ACC112 (cell line): ENCODE measurements at regions not wholly inside any gene's neighbourhood (a gene's known extent, or its start where the extent isn't known, plus 50 kb on each side); places are given as distances from the start of the nearest gene placed in this dataset.
"Not testable (repeated sequence)": the region's sequence is repeated elsewhere in the genome, so short reads cannot be mapped to it uniquely, and the experiment has no call there.

Source experiments
- H2AFZ ChIP-seq: fragments of 200-600 bp; sonication (generic); one replicate; pipeline ENCODE4 v1.6.0; 2017; ENCODE audit warnings: antibody characterized with exemption, low read length; ENCODE audit not compliant: unreplicated experiment
- H3K27ac ChIP-seq: fragments of 200-600 bp; sonication (generic); 2 replicates; pipeline ENCODE4 v1.5.1; 2014; ENCODE audit warnings: low read depth, mild to moderate bottlenecking, antibody characterized with exemption, low read length, moderate library complexity
- H3K27me3 ChIP-seq: fragments of 200-600 bp; sonication (generic); 2 replicates; pipeline ENCODE4 v1.6.1; 2014; ENCODE audit warnings: mild to moderate bottlenecking, antibody characterized with exemption, low read length, moderate library complexity, mixed read lengths; ENCODE audit not compliant: insufficient read depth
- H3K36me3 ChIP-seq: fragments of 200-600 bp; sonication (generic); 2 replicates; pipeline ENCODE4 v1.6.1; 2016; ENCODE audit warnings: mild to moderate bottlenecking, antibody characterized with exemption, low read length, moderate library complexity, mixed read lengths; ENCODE audit not compliant: insufficient read depth
- H3K4me1 ChIP-seq: fragments of 200-600 bp; sonication (generic); one replicate; pipeline ENCODE4 v1.6.1; 2016; ENCODE audit warnings: low read length, mixed read lengths; ENCODE audit not compliant: insufficient read depth, unreplicated experiment, control insufficient read depth
- H3K4me3 ChIP-seq: fragments of 200-600 bp; sonication (generic); 2 replicates; pipeline ENCODE4 v1.5.1; 2014; ENCODE audit warnings: mild to moderate bottlenecking, low read depth, low read length
- H3K79me2 ChIP-seq: fragments of 200-600 bp; sonication (generic); one replicate; pipeline ENCODE4 v1.6.0; 2016; ENCODE audit warnings: low read length; ENCODE audit not compliant: control insufficient read depth, unreplicated experiment, insufficient read depth

- Histone ChIP-seq H3K4me1 (no peaks in the 10 kb centered on the region), H3K79me2 (no peaks in the 10 kb centered on the region), H3K27ac (no peak overlapping the region), H3K27me3 (0 out of 2 replicates have a peak, but pooled peaks cover 4% of the 10 kb centered on the region), H2AFZ (no peak overlapping the region), H3K4me3 (no peak overlapping the region), H3K36me3 (no peaks in the 10 kb centered on the region)
These were observed 244.4 kb downstream of the HS3ST3B1 start for GRCh38 chr17:14545156-14545906.

- Histone ChIP-seq H3K27ac (no peak overlapping the region), H3K36me3 (no peaks in the 10 kb centered on the region), H2AFZ (no peak overlapping the region), H3K79me2 (no peaks in the 10 kb centered on the region), H3K4me1 (no peaks in the 10 kb centered on the region), H3K4me3 (no peak overlapping the region), H3K27me3 (0 out of 2 replicates have a peak, but pooled peaks cover 8% of the 10 kb centered on the region)
These were observed 240.8 kb downstream of the HS3ST3B1 start for GRCh38 chr17:14541714-14542113.

GRCh38 chr17:14539801-14540200 is 238.9 kb downstream of the HS3ST3B1 start:
- H3K27me3 ChIP-seq: 0 out of 2 replicates have a peak, but pooled peaks cover 8% of the 10 kb centered on the region
- H3K4me3 ChIP-seq: no peak overlapping the region
- no peaks in the 10 kb centered on the region for H3K4me1 ChIP-seq
- no peaks in the 10 kb centered on the region for H3K36me3 ChIP-seq
- no peaks in the 10 kb centered on the region for H3K79me2 ChIP-seq
- no peak overlapping the region for H2AFZ ChIP-seq
- no peak overlapping the region for H3K27ac ChIP-seq

- H3K4me1 ChIP-seq, H3K27ac ChIP-seq, H3K79me2 ChIP-seq, H3K4me3 ChIP-seq, H3K36me3 ChIP-seq, H2AFZ ChIP-seq, H3K27me3 ChIP-seq: not testable (repeated sequence)
These were observed 231.4 kb downstream of the HS3ST3B1 start for GRCh38 chr17:14532242-14532641.

- Histone ChIP-seq H3K27me3 (no peaks in the 10 kb centered on the region), H3K4me1 (no peaks in the 10 kb centered on the region), H3K36me3 (no peaks in the 10 kb centered on the region), H3K79me2 (no peaks in the 10 kb centered on the region), H3K27ac (no peak overlapping the region), H2AFZ (no peak overlapping the region), H3K4me3 (no peak overlapping the region)
These were observed 224.9 kb downstream of the HS3ST3B1 start for GRCh38 chr17:14525551-14526455.

GRCh38 chr17:14522795-14523387 is 222.0 kb downstream of the HS3ST3B1 start:
- H3K36me3 ChIP-seq: no peaks in the 10 kb centered on the region
- H2AFZ ChIP-seq: no peak overlapping the region

GRCh38 chr17:14518919-14519318 is 218.0 kb downstream of the HS3ST3B1 start:
- H2AFZ ChIP-seq, H3K27me3 ChIP-seq, H3K27ac ChIP-seq, H3K36me3 ChIP-seq, H3K4me3 ChIP-seq, H3K79me2 ChIP-seq, H3K4me1 ChIP-seq: not testable (repeated sequence)

More at GRCh38 chr17:14522795-14523387, 222.0 kb downstream of the HS3ST3B1 start:
- Histone ChIP-seq H3K4me1 (no peaks in the 10 kb centered on the region), H3K79me2 (no peaks in the 10 kb centered on the region), H3K27me3 (no peaks in the 10 kb centered on the region), H3K27ac (no peak overlapping the region), H3K4me3 (no peak overlapping the region)

- H3K27ac ChIP-seq: no peak overlapping the region
- no peaks in the 10 kb centered on the region for H3K27me3 ChIP-seq
- no peaks in the 10 kb centered on the region for H3K4me1 ChIP-seq
- H2AFZ ChIP-seq: no peak overlapping the region
- H3K4me3 ChIP-seq: no peak overlapping the region
- no peaks in the 10 kb centered on the region for H3K79me2 ChIP-seq
- no peaks in the 10 kb centered on the region for H3K36me3 ChIP-seq
These were observed 214.1 kb downstream of the HS3ST3B1 start for GRCh38 chr17:14514973-14515372.

- H3K4me3 ChIP-seq: no peak overlapping the region
- H3K27ac ChIP-seq: no peak overlapping the region
- no peaks in the 10 kb centered on the region for H3K36me3 ChIP-seq
- H3K79me2 ChIP-seq: no peaks in the 10 kb centered on the region
- no peaks in the 10 kb centered on the region for H3K4me1 ChIP-seq
- H2AFZ ChIP-seq: no peak overlapping the region
- H3K27me3 ChIP-seq: no peaks in the 10 kb centered on the region
These were observed 213.0 kb downstream of the HS3ST3B1 start for GRCh38 chr17:14513835-14514234.

- H3K36me3 ChIP-seq: no peaks in the 10 kb centered on the region
- no peak overlapping the region for H3K27ac ChIP-seq
- no peaks in the 10 kb centered on the region for H3K4me1 ChIP-seq
- H2AFZ ChIP-seq: no peak overlapping the region
- no peaks in the 10 kb centered on the region; the same call in 1 of the 2 replicates for H3K27me3 ChIP-seq
- H3K79me2 ChIP-seq: no peaks in the 10 kb centered on the region
- H3K4me3 ChIP-seq: no peak overlapping the region
These were observed 209.3 kb downstream of the HS3ST3B1 start for GRCh38 chr17:14510136-14510535.
